ENCODE measurements at regions not wholly inside any gene's neighbourhood (a gene's known extent, or its start where the extent isn't known, plus 50 kb on each side); places are given as distances from the start of the nearest gene placed in this dataset.

DNA sequence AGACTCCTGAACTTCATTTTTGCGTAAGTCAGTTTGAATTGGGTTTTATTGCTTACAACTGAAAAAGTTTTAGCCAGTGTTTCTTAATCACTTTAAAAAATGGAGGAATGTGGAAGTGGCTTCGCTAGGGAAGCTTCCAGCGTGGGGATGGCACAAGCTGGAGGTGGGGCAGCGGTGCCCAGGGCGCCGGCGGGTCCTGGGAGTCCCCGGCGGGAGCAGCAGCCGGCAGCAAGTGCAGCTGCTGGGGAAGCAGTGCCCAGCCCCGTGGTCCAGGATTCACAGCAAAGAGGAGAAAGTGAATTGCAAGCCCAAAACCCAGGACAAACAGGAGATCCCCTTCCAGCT is 301.8 kb upstream of the PROK2 start:
- TF ChIP-seq CTCF (IDR thresholded peaks at IDR 0.05) = no peak
- no peak for TF ChIP-seq POLR2A (IDR thresholded peaks at IDR 0.05)

Measured in testis (tissue), 2 donors.